ENCODE measurements at regions not wholly inside any gene's neighbourhood (a gene's known extent, or its start where the extent isn't known, plus 50 kb on each side); places are given as distances from the start of the nearest gene placed in this dataset.

DNA sequence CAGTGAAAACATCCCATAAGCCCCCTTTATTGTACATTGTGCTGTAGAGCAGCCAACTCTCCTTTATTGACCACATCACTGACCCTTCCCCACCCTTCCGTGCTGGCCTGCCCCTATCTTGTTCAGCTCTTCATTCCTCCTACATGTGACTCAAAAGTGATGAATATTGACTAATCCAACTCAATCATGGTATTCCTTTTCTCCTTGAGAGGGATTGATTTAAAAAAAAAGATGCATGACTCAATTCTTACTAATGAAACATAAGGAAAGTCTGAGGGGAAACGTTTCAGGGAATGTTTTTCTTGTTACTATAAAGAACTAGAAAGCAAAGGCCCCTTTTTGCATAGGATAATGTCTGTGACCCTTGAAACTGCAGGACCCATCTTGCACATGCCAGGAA lies 125.2 kb upstream of the SOX9 start:
- H3K9me2 ChIP-seq (replicated peaks; ENCODE audit: insufficient read depth, low read length): 0 out of 2 replicates have a peak, but pooled peaks cover 3% of the 10 kb centered on the region
- no peak overlapping the region for H3K4me2 ChIP-seq (ENCODE audit: low read depth, low read length, poor library complexity, severe bottlenecking)
- H3K79me2 ChIP-seq (ENCODE audit: insufficient read depth, low read length): no peaks in the 10 kb centered on the region
- H3K9ac ChIP-seq (ENCODE audit: low read length): no peak overlapping the region
- H3K9me3 ChIP-seq (ENCODE audit: insufficient read depth, low read length): no peaks in the 10 kb centered on the region
- no peak overlapping the region for H3K27ac ChIP-seq (ENCODE audit: low read depth, low read length)
- no peak overlapping the region for H3K4me3 ChIP-seq (ENCODE audit: insufficient read depth, low read length, poor library complexity, severe bottlenecking)
- H3K36me3 ChIP-seq (ENCODE audit: low read length): no peaks in the 10 kb centered on the region
- no peak for TF ChIP-seq EZH2phosphoT487 (conservative IDR thresholded peaks at IDR 0.05; ENCODE audit: low read length)
- TF ChIP-seq, protein P1, sequence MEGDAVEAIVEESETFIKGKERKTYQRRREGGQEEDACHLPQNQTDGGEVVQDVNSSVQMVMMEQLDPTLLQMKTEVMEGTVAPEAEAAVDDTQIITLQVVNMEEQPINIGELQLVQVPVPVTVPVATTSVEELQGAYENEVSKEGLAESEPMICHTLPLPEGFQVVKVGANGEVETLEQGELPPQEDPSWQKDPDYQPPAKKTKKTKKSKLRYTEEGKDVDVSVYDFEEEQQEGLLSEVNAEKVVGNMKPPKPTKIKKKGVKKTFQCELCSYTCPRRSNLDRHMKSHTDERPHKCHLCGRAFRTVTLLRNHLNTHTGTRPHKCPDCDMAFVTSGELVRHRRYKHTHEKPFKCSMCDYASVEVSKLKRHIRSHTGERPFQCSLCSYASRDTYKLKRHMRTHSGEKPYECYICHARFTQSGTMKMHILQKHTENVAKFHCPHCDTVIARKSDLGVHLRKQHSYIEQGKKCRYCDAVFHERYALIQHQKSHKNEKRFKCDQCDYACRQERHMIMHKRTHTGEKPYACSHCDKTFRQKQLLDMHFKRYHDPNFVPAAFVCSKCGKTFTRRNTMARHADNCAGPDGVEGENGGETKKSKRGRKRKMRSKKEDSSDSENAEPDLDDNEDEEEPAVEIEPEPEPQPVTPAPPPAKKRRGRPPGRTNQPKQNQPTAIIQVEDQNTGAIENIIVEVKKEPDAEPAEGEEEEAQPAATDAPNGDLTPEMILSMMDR (IDR thresholded peaks at IDR 0.05; ENCODE audit: insufficient read depth, low read length, poor library complexity, severe bottlenecking): no peak
- H3K27me3 ChIP-seq (ENCODE audit: low read length): 0 out of 2 replicates have a peak, but pooled peaks cover 3% of the 10 kb centered on the region
- H3F3A ChIP-seq (ENCODE audit: insufficient read depth): no peaks in the 10 kb centered on the region
- H2AFZ ChIP-seq (ENCODE audit: low read depth, low read length, severe bottlenecking): no peak overlapping the region
- no peaks in the 10 kb centered on the region for H4K20me1 ChIP-seq (ENCODE audit: low read depth, low read length)

DNA sequence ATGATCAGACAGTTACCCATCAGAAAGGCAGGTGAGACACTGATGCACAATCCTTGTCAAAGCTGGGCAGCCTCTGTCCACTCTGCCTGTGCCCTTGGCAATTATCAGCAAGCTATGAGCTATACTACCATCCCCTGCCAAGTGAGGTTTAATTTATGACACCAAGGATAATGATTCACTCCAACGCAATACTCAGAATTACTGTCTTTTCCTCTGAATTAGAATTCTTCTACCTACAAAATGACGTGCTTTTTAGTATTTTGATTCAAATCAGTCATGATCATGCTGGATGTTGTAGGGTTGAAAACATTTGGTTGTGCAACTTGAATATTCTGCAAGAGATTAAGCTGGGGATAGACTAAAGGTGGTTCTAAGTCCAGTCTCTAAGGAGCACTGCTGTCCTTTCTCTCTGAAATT lies 116.8 kb upstream of the SOX9 start:
- Histone ChIP-seq H4K20me1 (ENCODE audit: low read depth, low read length) (no peaks in the 10 kb centered on the region), H3K4me3 (ENCODE audit: insufficient read depth, low read length, poor library complexity, severe bottlenecking) (no peak overlapping the region), H3K27ac (ENCODE audit: low read depth, low read length) (no peak overlapping the region), H3K27me3 (ENCODE audit: low read length) (no peaks in the 10 kb centered on the region), H2AFZ (ENCODE audit: low read depth, low read length, severe bottlenecking) (no peak overlapping the region), H3K79me2 (ENCODE audit: insufficient read depth, low read length) (no peaks in the 10 kb centered on the region), H3K36me3 (ENCODE audit: low read length) (no peaks in the 10 kb centered on the region), H3F3A (ENCODE audit: insufficient read depth) (no peaks in the 10 kb centered on the region), H3K9ac (ENCODE audit: low read length) (no peak overlapping the region), H3K9me3 (ENCODE audit: insufficient read depth, low read length) (no peaks in the 10 kb centered on the region), H3K4me2 (ENCODE audit: low read depth, low read length, poor library complexity, severe bottlenecking) (no peak overlapping the region), H3K9me2 (replicated peaks; ENCODE audit: insufficient read depth, low read length) (no peaks in the 10 kb centered on the region)
- TF ChIP-seq EZH2phosphoT487 (conservative IDR thresholded peaks at IDR 0.05; ENCODE audit: low read length): no peak
- TF ChIP-seq, protein P1 (IDR thresholded peaks at IDR 0.05; ENCODE audit: insufficient read depth, low read length, poor library complexity, severe bottlenecking): no peak

DNA sequence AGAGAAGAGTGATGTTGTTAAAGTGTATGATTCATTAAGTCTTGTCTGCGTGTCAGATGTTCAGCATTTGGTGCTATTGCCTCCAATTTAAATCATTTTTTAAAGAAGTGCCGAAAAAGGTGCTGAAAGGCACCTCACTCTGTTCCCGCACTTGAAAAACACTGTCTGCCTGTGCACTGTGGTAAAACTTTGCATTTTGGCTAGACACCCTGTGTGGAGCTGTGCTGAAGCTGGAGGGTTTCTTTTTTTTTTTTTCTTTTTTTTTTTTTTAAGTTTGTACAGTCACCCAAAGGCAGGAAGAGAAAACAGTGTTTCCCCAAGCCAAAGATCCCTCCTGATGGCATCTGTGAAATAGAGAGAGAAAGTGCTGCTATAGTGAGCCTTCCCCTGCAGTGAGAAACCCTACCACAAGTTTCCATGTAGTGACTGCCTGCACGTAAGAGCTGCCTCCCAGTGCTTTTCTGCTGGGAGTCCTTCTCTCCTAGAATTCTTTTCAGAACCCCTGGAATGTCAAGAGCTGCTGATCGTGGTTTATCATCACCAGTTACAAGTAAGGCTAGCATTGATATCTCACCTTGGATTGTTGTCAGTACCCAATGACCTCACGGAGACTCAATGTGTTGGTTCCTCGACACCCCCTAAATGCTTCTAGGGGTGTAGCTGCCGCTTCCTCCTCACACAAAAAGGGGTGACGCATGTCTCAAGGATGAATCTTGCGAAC lies 116.0 kb upstream of the SOX9 start:
- TF ChIP-seq, protein P1 (IDR thresholded peaks at IDR 0.05; ENCODE audit: insufficient read depth, low read length, poor library complexity, severe bottlenecking): no peak
- no peak for TF ChIP-seq EZH2phosphoT487 (conservative IDR thresholded peaks at IDR 0.05; ENCODE audit: low read length)
- Histone ChIP-seq H3K79me2 (ENCODE audit: insufficient read depth, low read length) (no peaks in the 10 kb centered on the region), H2AFZ (ENCODE audit: low read depth, low read length, severe bottlenecking) (no peak overlapping the region), H3K9me2 (replicated peaks; ENCODE audit: insufficient read depth, low read length) (no peaks in the 10 kb centered on the region), H3K27me3 (ENCODE audit: low read length) (no peaks in the 10 kb centered on the region), H3F3A (ENCODE audit: insufficient read depth) (no peaks in the 10 kb centered on the region), H3K4me2 (ENCODE audit: low read depth, low read length, poor library complexity, severe bottlenecking) (no peak overlapping the region), H3K9me3 (ENCODE audit: insufficient read depth, low read length) (no peaks in the 10 kb centered on the region), H4K20me1 (ENCODE audit: low read depth, low read length) (no peaks in the 10 kb centered on the region), H3K36me3 (ENCODE audit: low read length) (no peaks in the 10 kb centered on the region), H3K4me3 (ENCODE audit: insufficient read depth, low read length, poor library complexity, severe bottlenecking) (no peak overlapping the region), H3K9ac (ENCODE audit: low read length) (no peak overlapping the region), H3K27ac (ENCODE audit: low read depth, low read length) (no peak overlapping the region)
